ENCODE measurements at regions not wholly inside any gene's neighbourhood (a gene's known extent, or its start where the extent isn't known, plus 50 kb on each side); places are given as distances from the start of the nearest gene placed in this dataset.

GRCh38 chr1:234892642-234893041 is 236.0 kb downstream of the TOMM20 start:
- DNase-seq (no peak), ATAC-seq (ENCODE audit: low read depth) (no peak)
- POLR2A ChIA-PET, result no interaction called here
- H2AFZ ChIP-seq (ENCODE audit: insufficient read depth, low read depth, low read length, poor library complexity, severe bottlenecking), result no peak overlapping the region
- no peak overlapping the region for H3K4me2 ChIP-seq (replicated peaks; ENCODE audit: low read depth, low read length, poor library complexity, severe bottlenecking)
- Mint-ChIP-seq H3K4me1 (no peaks in the 10 kb centered on the region), H3K27ac (no peak overlapping the region), H3K4me3 (no peak overlapping the region), H3K27me3 (no peaks in the 10 kb centered on the region), H3K9me3 (ENCODE audit: insufficient read depth) (no peaks in the 10 kb centered on the region)
- TF ChIP-seq, protein P1, sequence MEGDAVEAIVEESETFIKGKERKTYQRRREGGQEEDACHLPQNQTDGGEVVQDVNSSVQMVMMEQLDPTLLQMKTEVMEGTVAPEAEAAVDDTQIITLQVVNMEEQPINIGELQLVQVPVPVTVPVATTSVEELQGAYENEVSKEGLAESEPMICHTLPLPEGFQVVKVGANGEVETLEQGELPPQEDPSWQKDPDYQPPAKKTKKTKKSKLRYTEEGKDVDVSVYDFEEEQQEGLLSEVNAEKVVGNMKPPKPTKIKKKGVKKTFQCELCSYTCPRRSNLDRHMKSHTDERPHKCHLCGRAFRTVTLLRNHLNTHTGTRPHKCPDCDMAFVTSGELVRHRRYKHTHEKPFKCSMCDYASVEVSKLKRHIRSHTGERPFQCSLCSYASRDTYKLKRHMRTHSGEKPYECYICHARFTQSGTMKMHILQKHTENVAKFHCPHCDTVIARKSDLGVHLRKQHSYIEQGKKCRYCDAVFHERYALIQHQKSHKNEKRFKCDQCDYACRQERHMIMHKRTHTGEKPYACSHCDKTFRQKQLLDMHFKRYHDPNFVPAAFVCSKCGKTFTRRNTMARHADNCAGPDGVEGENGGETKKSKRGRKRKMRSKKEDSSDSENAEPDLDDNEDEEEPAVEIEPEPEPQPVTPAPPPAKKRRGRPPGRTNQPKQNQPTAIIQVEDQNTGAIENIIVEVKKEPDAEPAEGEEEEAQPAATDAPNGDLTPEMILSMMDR (IDR thresholded peaks at IDR 0.05), result no peak
- no peak for TF ChIP-seq EZH2 (IDR thresholded peaks at IDR 0.05; ENCODE audit: borderline replicate concordance, insufficient read depth, low read depth, low read length, poor library complexity, severe bottlenecking)
- no peak overlapping the region for H3K4me3 ChIP-seq (ENCODE audit: control extremely low read depth in 1 of 5, extremely low read depth in 1 of 5, insufficient read depth in 1 of 5, low read depth in 2 of 5, low read length in 4 of 5)
- H4K20me1 ChIP-seq (ENCODE audit: control insufficient read depth, insufficient read depth, low read length, poor library complexity, severe bottlenecking), result no peaks in the 10 kb centered on the region
- 91% methylated on average over 4 of the region's 4 CpGs for WGBS (ENCODE audit: insufficient coverage)
- no peaks in the 10 kb centered on the region for H3K4me1 ChIP-seq (ENCODE audit: control insufficient read depth in 2 of 2, insufficient read depth in 2 of 2, low read length in 2 of 2)
- H3K27me3 ChIP-seq (replicated peaks in 1 of 4; ENCODE audit: control extremely low read depth in 1 of 4, control insufficient read depth in 3 of 4, insufficient read depth in 4 of 4, low read length in 3 of 4), result no peaks in the 10 kb centered on the region
- no peaks in the 10 kb centered on the region for H3K79me2 ChIP-seq (ENCODE audit: control insufficient read depth, insufficient read depth, low read length)
- no peaks in the 10 kb centered on the region for H3K36me3 ChIP-seq (replicated peaks in 1 of 2; ENCODE audit: control extremely low read depth in 1 of 2, control insufficient read depth in 1 of 2, extremely low read depth in 1 of 2, insufficient read depth in 2 of 2, low read length in 1 of 2)
- CTCF ChIA-PET, result interaction anchor here (0.7 kb wide), 1 partner anchor 88 kb away, joined by 3 read pairs; no protein-coding TSS in a partner anchor
- no peaks in the 10 kb centered on the region for H3K9me3 ChIP-seq (ENCODE audit: control extremely low read depth in 1 of 3, control insufficient read depth in 2 of 3, insufficient read depth in 1 of 3, low read length in 2 of 3)
- intact Hi-C loops (cut with micrococcal nuclease), result no loop called here
- H3K9ac ChIP-seq (ENCODE audit: low read length), result no peak overlapping the region
- H3K27ac ChIP-seq (ENCODE audit: low read length in 2 of 2), result no peak overlapping the region

GRCh38 chr1:234891427-234891826 is 237.2 kb downstream of the TOMM20 start:
- POLR2A ChIA-PET, result interaction anchor here (0.6 kb wide), 1 partner anchor 34 kb away, joined by 5 read pairs; no protein-coding TSS in a partner anchor
- TF ChIP-seq, protein P1 (IDR thresholded peaks at IDR 0.05), result no peak

More at GRCh38 chr1:234891427-234891826, 237.2 kb downstream of the TOMM20 start:
- no peak overlapping the region for H3K27ac Mint-ChIP-seq
- H3K79me2 ChIP-seq (ENCODE audit: control insufficient read depth, insufficient read depth, low read length), result no peaks in the 10 kb centered on the region
- no peak for DNase-seq
- ATAC-seq (ENCODE audit: low read depth), result no peak
- H2AFZ ChIP-seq (ENCODE audit: insufficient read depth, low read depth, low read length, poor library complexity, severe bottlenecking), result no peak overlapping the region
- H4K20me1 ChIP-seq (ENCODE audit: control insufficient read depth, insufficient read depth, low read length, poor library complexity, severe bottlenecking), result no peaks in the 10 kb centered on the region
- H3K4me3 Mint-ChIP-seq, result no peak overlapping the region
- H3K9me3 Mint-ChIP-seq (ENCODE audit: insufficient read depth), result no peaks in the 10 kb centered on the region
- H3K27ac ChIP-seq (ENCODE audit: low read length in 2 of 2), result no peak overlapping the region
- no peak overlapping the region for H3K4me3 ChIP-seq (ENCODE audit: control extremely low read depth in 1 of 5, extremely low read depth in 1 of 5, insufficient read depth in 1 of 5, low read depth in 2 of 5, low read length in 4 of 5)
- H3K4me2 ChIP-seq (replicated peaks; ENCODE audit: low read depth, low read length, poor library complexity, severe bottlenecking), result no peak overlapping the region
- no peaks in the 10 kb centered on the region for H3K4me1 Mint-ChIP-seq
- H3K9me3 ChIP-seq (ENCODE audit: control extremely low read depth in 1 of 3, control insufficient read depth in 2 of 3, insufficient read depth in 1 of 3, low read length in 2 of 3), result no peaks in the 10 kb centered on the region
- H3K27me3 ChIP-seq (replicated peaks in 1 of 4; ENCODE audit: control extremely low read depth in 1 of 4, control insufficient read depth in 3 of 4, insufficient read depth in 4 of 4, low read length in 3 of 4), result no peaks in the 10 kb centered on the region
- CTCF ChIA-PET, result no interaction called here
- H3K9ac ChIP-seq (ENCODE audit: low read length), result no peak overlapping the region
- 100% methylated on average over 2 of the region's 3 CpGs for WGBS (ENCODE audit: insufficient coverage)
- H3K4me1 ChIP-seq (ENCODE audit: control insufficient read depth in 2 of 2, insufficient read depth in 2 of 2, low read length in 2 of 2), result no peaks in the 10 kb centered on the region
- no peaks in the 10 kb centered on the region for H3K36me3 ChIP-seq (replicated peaks in 1 of 2; ENCODE audit: control extremely low read depth in 1 of 2, control insufficient read depth in 1 of 2, extremely low read depth in 1 of 2, insufficient read depth in 2 of 2, low read length in 1 of 2)
- H3K27me3 Mint-ChIP-seq, result no peaks in the 10 kb centered on the region
- intact Hi-C loops (cut with micrococcal nuclease), result no loop called here
